GM18520 (cell line): ENCODE measurements at regions not wholly inside any gene's neighbourhood (a gene's known extent, or its start where the extent isn't known, plus 50 kb on each side); places are given as distances from the start of the nearest gene placed in this dataset.

Source experiments
- ATAC-seq: cut with Tn5 transposase; IDR thresholded peaks from one replicate; pipeline ENCODE4 v1.9.1; 2021; ENCODE audit not compliant: unreplicated experiment

DNA sequence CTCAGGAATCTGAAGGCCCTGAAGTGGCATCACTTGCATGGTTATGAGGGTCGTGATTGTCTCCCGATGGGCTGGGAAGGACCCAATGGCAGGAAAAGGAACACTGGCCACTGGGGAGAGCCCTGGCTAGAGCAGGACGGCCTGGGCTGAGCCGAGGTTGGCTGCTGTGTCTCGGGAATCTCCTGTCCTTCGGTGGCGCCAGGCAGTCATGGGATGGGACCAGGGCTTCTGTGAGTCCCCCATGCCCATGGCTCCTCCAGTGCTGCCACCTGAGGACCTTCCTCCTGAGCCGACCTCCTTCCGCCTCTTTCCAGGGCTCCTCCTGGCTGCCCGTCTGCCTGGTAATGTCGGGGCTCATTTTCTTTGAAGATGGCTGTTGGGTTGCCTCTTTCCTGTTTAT, 1394.0 kb downstream of the BRD1 start:
- no peak for ATAC-seq

DNA sequence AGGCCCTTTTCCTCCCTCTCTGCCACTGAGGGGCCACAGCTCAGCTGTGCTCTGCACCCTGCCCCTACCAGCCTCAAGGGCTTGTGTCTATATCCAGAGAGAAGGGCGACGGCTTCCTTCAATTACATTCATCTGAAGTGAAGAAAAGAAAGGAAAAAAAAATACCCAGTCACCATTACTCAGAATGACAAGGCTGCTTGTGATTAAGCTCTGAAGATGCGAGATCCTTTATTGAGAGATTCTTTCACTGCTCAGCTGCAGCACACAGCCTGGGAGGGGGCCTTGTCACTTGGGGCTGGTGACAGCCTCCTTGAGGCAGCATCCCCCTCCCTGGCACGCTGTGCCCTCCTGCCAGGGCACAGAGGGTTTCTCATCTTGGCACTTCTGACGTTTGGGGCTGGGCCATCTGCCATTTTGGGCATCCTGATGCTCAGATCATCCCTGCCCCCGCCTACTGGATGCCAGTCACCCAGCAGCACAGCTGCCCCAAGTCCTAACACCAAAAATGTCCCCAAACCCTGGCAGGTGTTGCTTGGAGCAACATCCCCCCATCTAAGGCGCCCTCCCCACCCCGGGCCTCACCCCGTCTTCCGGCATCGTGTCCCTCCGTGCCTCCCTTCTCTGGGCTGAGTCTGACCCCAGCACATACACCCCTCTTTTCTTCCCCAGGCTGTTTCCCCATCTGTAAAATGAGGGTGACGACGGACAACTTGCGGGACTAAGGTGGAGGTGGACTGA, 1394.7 kb downstream of the BRD1 start:
- ATAC-seq = no peak

DNA sequence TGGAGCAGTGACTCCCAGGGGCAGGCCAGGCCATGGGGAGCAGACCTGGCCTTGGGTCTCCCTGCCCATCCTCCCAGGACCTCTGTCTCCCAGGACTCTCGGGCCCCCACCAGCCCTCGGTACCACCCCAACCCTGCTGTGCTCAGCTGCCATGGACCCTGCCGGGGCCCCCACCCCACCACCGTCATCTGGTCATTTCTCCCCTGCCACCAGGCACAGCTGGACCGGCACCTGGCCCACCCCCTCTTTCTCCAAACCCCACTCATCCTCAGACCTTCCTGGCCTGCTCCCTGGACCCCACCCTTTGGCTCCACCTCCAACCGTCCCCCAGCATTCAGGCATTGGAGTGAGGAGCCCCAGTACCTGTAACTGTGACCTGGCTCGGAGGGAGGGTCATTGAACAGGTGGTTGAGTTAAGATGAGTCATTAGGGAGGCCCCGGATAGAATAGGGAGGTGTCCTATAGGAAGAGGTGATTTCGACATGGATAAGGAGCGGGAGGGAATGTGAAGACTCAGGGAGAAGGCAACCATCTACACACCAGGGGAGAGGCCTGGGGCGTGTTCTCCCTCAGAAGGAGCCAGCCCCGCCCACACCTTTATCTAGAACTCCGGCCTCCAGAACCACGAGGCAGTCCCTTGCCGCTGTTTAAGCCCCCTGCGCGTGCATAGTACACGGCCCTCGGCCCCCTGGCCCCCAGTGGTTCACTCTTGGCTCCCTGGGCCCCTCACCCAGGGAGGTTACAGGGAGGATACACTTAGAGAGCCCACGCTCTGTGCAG, 1395.9 kb downstream of the BRD1 start:
- ATAC-seq = no peak

DNA sequence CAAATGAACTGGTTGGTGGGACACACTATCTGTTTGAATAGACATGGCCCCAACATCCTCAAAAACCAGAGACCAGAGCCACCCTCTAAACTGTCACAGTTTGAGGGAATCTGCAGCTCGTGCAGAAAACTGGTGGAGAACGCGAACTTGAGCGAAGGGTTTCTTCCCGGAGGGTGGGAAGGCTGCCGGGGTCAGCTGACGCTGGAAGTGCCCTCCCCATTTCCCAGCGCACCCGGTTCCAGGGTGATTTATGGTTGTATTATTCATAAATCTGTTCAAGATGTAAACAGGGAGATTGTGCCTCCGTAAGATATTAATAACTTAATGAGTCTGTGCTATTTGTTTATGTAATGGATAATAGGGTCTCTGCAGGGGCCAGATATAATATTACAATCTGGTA, 1396.7 kb downstream of the BRD1 start:
- no peak for ATAC-seq

DNA sequence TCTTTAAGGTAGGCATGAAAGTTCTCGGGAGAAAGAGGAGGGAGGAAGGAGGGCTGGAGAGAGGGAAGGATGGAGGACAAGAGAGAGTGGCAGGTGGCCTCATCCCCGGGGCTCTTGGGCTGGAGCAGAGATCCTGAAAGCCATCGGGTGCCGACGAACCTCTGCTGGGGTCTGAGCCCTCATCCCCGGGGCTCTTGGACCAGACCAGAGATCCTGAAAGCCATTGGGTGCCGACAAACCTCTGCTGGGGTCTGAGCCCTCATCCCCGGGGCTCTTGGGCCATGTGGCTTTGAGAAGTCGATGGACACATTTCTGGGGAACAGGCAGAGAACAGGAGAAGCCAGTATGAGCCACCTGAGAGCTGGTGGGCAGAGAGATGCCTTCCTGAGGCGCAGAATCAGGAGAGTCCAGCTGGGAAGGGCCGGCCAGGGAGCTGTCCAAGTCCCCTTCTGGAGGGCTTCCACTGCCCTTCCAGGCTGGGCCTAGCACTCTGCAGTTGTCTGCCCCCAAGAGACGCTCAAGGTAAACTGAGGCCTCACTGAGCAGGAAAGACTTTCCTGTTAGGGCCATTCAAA, 1398.1 kb downstream of the BRD1 start:
- ATAC-seq = no peak

DNA sequence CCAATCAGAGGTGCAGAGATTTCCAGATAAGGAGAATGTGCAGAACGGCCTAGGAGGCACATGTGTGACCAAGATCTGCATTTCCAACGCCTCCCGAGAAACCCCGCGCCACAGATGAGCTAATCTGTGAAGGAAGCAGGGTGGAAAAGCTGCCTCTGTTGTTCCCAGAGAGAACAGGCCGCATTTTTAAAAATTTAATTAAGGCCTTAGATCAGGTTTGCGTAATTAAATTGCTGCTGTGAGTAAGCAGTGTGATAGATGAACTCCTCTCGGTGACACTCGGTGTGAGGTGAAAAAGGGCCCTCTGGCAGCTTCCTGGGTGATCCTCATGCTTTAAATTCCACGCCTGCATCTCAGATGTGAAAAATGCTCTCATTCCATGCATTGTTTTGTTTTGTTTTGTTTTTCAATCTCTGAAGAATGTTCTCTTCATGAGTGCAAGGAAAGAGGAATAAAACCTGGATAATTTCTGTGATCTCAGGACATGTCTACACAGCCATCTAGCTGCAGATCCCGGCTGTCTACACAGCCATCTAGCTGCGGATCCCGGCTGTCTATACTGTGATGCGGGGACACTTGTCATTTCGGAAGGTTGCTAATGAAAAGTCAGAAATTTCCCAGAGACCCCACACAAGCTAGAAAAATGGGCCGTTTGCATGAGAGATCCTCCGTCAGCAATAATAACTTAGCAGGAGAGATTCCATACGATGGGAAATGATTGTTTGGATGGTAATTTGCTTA, 1398.9 kb downstream of the BRD1 start:
- ATAC-seq = no peak

DNA sequence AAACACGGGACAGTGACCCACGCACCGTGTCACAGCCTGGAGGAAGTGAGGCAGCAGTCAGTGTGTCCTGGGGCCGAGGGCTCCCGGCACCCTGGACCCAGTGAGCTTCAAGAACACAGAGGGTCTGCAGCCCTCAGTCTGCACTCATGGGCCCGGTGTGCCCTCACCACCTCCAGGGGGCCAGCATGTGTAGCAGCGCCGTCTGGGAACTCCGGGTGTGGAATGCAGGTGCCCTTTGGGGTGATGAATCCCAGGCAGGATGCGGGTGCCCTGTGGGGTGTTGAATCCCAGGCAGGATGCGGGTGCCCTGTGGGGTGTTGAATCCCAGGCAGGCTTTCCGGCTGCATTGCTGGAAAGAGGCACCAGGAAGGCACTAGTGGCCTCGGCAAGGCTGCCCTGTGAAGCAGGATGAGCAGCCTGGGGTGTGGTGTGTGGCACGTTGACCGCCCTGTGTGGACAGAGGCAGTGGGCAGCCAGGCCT, 1399.9 kb downstream of the BRD1 start:
- ATAC-seq = no peak

DNA sequence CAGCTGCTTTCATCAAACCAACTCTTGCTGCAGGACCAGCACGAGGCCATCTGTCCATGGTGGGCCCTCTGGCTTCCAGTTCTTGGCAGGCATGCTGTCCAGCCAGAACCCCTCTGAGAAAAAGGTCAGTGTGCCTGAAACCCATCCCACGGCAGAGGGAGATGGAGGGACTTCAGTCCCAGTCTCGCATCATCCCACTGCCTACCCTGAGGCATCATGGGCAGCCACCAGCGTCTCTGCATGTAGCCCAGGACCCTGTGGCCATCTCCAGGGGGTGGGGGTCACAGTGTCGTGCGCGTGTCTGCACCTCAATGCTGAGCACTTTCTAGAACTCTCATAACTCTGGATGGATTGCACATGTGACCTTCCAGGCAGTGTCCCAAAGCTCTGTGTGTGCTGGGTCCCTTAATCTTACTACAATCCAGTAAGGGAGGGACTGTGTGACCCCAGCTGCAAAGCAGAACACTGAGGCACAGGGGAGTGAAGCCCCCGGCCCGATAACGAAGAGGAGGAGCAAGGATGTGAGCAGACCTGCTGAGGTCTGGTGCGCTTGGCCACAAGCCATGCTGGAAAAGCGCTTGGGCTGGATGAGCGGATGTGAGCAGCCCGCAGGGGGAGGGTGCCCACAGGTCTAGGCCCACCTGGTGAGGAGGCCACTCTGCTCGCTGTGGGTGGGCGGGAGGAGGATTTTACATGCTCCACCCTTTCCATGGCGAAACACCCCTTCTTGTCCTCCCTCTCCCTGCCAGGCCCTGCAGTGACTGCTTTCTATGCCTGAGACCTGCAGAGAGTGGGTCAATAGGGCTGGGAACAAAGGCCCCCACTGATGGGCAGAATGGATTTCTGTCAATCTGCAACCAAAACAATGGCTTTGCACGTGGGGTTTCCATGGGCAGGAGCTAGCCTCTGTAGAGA, 1401.0 kb downstream of the BRD1 start:
- ATAC-seq = no peak

DNA sequence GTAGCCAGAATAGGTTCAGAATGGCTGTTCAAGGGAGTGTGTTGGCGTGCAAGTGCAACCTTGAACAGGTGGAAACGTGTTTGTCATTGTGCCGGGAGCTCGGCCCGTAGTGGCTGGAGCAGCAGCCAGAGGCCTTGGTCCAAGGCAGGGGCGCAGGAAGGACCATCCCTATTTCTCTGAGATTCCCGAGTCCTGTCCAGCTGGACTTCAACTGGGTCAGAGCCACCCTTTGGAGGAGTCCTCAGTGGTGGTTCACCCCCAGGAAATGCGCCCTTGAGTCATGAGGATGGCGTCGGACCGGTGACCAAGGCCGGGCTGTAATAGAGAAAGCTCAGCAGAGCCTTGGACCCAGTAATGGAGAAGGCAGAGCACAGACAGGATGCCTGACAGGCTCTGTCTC, 1402.0 kb downstream of the BRD1 start:
- no peak for ATAC-seq

DNA sequence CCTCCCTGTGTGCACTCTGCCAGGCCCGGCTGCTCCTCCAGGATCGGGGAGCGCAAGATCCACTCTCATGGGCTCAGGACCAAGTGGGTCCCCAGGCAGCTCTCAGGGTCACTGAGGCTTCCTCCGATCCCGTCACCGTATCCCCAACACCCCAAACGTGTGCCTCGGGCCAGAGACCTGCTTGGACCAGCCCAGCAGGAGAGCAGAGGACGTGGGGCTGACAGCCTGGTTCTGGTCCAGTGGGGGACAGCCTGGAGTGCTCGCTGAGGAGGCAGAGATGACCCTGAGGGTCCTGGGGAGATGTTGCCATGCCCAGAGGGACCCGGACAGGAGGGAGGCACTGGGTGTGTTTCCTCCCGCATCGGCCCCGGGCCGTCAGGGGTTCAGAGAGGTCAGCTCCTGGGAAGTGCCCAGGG, 1402.6 kb downstream of the BRD1 start:
- ATAC-seq = no peak

DNA sequence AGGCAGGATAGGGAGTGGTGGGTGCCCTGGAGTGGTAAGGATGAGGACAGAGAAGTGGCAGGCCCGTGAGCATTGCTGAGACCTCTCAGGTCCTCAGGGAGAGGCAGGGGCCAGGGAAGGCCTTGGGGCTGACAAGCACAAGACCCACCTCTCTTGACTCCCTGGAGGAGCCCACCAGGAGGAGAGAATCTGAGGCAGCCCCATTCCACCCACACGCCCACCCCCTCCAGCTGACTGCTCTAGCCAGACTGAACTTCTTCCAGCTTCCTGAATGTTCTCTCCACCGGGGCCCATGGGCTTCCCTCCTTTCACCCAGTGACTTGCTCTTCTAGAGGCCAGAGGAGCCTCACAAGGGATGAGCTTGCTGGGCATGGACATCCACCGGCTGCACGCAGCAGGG, 1403.0 kb downstream of the BRD1 start:
- no peak for ATAC-seq

DNA sequence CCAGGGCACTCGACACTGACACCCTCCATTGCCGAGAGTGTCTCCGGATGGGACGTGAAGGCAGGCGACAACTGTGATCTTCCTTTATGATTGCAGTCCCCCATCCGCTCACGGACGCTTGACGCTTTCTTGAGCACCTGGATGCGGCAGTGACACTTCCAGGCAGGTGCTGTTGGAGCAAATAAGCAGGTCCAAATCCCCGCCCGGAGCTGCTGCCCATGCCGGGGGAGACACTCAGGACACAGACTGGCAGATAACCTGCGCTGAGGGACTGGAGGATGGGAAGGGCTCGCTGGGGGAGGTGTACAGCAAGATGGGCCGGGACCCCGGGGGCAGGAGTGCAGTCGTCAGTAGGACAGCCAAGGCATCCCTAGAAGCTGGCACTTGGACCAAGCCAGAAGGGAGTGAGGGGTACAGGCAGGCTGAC, 1403.5 kb downstream of the BRD1 start:
- no peak for ATAC-seq

DNA sequence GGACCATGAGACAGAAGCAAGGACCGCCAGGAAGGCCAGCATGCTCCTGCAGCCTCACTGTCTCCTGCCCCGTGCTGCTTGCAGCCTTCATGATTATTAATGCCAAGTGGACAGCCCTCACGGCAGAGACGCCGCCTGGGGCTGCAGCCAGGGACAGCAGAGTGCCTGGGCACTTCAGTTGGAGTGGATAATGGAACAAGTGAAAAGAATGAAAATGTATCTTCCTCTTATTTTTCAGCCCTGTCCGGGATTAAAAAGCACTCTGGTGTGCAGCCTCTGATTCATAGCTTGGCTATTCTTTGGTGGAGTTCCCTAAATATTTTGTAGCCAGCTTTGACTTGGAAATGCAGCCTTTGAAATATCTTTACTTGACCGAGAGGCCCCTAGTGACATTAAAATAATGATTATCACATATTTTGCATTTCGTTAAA, 1404.2 kb downstream of the BRD1 start:
- ATAC-seq = no peak

DNA sequence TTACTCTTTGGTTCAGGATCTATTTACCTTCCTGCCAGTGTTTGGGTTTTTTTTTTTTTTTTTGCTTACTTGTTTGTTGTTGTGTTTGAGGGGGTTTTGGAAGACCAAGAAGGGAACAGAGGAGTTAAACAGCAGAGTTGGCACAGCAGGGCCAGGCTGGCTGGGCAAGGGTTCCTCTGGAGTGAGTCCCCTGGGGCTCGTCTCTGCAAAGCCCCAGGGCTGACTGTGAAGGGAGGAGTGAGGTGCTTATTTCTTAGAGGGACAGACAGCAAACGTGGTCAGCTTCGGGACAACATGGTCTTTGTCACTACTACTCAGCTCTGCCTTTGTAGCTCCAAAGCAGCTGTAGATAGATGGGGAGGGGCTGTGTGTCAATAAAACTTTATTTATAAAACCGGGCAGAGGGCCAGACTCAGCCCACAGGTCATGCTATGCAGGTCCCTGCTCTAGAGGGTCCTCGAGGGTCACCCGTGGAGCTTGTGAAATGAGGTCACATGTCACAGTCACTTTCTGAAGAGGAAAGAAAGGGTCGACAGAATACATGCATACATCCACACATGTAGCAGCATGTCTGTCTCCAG, 1404.7 kb downstream of the BRD1 start:
- no peak for ATAC-seq

DNA sequence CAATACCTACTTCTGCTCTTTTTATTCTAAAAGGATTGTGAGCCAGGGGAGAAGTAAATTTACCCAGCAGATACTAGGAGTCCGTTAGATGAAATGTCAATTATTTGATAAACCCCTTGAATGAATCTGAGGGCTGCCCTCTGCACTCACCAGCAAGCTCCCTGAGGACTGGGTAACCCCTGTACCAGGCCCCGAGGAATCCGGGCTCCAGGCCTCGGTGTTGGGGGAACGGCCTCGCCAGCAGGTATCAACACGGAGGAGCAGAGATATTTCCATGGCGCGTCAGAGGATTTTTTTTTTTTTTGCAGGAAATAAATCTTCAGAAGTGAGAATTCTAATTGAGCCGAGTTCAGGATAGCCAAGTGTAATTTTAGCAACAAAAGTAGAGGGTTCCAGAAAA, 1408.8 kb downstream of the BRD1 start:
- ATAC-seq = no peak

DNA sequence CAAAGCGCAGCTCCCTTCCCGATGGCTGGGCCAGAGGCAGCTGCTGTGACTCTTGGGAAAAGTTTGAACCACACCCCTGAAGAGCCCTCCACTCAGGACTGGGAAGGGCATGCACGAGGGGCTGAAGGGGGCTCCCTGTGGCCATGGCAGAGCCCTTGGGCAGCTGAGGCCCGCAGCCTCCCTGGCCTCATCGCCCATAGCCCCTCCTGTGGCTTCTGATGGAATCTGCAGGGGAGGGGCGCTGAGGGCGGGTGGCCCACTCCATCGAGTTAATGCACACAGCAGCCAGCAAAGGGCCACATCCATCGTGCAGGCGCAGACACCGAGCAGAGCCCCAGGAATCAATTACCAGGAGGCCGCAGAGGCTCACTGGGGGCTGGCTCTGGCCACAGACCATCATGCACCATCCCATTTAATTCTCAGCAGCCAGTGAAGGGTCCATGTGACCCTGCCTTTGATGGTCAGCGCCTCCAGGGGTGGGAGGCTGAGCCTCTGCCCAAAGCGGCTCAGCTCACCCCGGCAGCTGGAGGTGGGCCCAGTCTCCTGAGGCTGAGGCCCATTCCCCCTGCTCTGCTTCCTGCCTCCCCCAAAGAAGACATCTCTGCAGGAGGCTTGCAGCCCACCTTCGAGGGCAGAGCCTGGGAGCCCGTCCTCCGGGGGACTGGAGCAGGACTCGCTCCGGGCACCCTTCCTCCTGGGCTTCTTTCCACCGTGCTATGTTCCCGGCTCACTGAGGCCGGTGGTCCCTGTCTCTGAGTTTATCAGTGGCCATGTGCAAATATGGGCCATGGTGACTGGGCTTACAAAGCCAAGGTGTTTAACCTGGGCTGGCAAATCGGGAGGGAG, 1410.2 kb downstream of the BRD1 start:
- ATAC-seq = no peak

DNA sequence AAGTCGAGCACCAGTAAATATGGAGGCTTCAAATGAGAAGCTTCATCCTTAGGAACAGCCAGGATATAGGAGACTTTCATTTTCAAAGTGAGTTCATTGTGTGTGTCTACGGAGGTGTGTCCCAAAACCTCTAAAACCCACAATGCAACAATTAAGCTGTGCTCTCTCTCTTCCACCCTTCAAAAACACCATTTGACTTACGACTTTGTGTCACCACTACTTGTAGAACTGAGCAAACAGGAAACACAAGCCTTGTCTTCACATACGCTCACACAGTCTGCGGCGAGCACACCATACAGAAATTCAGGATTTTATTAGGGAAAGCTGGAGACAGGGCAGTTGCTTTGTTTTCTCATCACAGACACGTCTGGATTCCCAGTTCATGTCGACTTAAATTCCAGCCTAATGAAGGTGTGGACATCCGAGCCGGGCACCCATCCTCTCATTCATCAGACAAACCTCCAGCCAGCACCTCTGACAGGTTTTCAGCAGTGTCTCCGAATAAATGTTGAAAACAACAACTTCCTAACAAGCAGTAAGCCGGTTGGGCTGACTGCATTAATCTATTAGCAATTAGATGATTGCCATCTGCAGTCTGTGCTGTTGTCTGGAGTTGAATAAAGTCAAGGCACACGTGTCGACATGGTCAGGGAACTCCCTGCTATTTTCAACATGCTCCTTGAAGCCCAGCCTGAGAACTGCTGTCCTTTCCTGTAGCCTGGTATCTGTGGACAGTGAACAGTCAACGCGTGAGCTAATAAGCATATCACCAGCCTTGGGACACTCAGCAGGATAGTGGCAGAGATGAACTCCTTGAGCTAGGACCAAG, 1411.1 kb downstream of the BRD1 start:
- ATAC-seq = no peak

DNA sequence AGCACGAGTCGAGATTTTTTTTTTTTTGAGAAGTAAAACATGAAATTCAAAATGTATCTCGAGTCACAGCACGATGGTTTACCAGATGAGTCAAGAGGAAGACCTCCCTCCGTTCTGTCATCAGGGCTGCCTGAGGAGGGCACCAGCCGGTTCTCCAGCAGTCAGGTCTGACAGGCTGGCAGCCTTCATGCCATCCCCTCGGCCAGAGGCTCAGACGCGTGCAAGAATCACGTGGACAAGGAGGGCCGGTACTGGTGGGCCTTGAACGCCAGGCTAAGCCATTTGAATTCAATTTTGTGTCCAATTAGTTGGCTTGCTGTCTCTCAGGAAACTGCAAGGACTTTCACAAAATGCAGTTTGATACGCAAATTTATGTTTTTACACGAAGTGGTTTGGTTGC, 1412.2 kb downstream of the BRD1 start:
- ATAC-seq = no peak
